Effector memory CD4-positive, alpha-beta T cell (primary cell): ENCODE measurements at regions not wholly inside any gene's neighbourhood (a gene's known extent, or its start where the extent isn't known, plus 50 kb on each side); places are given as distances from the start of the nearest gene placed in this dataset.

Experiments used
- DNase-seq, 3 donors: peaks; one replicate each; pipeline ENCODE4 v3.0.0-alpha.2; 2020
- H3K27ac ChIP-seq: 2 replicates; pipeline ENCODE4 v1.7.0; 2013; ENCODE audit warnings: mild to moderate bottlenecking, low read length, moderate library complexity; ENCODE audit not compliant: insufficient read depth, poor library complexity, severe bottlenecking
- H3K27me3 ChIP-seq: replicated peaks from 2 replicates; pipeline ENCODE4 v1.7.0; 2013; ENCODE audit warnings: mild to moderate bottlenecking, low read length; ENCODE audit not compliant: insufficient read depth, control insufficient read depth, poor library complexity, severe bottlenecking
- H3K36me3 ChIP-seq: 2 replicates; pipeline ENCODE4 v1.7.0; 2013; ENCODE audit warnings: mild to moderate bottlenecking, low read length, moderate library complexity; ENCODE audit not compliant: control insufficient read depth, insufficient read depth
- H3K4me1 ChIP-seq: 2 replicates; pipeline ENCODE4 v1.7.0; 2013; ENCODE audit warnings: low read length, mild to moderate bottlenecking; ENCODE audit not compliant: control insufficient read depth, insufficient read depth, poor library complexity, severe bottlenecking
- H3K4me3 ChIP-seq: 2 replicates; pipeline ENCODE4 v1.7.0; 2013; ENCODE audit warnings: low read length, low read depth, mild to moderate bottlenecking; ENCODE audit not compliant: insufficient read depth, poor library complexity, severe bottlenecking
- H3K9me3 ChIP-seq: 2 replicates; pipeline ENCODE4 v1.7.0; 2013; ENCODE audit warnings: mild to moderate bottlenecking, low read length, moderate library complexity; ENCODE audit not compliant: control insufficient read depth

DNA sequence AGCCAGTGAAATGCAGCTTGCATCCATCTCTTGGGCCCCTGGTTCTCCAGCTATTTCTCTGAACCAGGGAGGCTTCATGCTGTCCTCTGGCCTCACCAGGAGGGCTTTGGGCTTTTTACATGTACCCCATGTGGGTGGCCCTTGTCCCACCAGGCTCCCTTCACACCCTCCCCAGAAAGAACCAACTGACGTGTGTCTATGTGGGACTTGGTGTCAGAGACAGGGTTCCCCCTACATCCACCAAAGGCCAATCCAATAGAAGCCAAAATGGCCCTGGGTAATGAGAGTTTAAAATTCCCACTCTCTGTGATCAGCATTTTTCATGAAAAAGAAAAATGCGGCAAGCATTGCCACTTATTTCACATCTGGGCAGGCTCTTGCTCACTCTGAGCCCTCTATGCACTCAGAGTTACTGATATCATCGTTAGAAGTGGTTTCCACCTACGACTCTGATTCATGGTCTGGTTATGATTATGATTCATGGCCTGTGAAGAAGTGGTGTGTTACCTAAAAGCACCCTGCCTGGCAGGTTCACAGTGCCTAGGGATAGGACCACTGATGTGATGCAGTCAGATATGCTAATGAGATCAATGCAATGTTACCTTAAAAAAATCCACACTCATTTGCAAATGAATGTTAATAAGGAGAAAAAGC, 133.5 kb downstream of the BUB3 start:
- Histone ChIP-seq H3K27me3 (no peaks in the 10 kb centered on the region), H3K36me3 (no peaks in the 10 kb centered on the region)
- DNase-seq: no peak

GRCh38 chr10:123289432-123289831, 135.2 kb downstream of the BUB3 start:
- Histone ChIP-seq H3K36me3 (no peaks in the 10 kb centered on the region), H3K9me3 (no peaks in the 10 kb centered on the region), H3K4me3 (no peak overlapping the region), H3K4me1 (no peaks in the 10 kb centered on the region), H3K27ac (no peak overlapping the region), H3K27me3 (no peaks in the 10 kb centered on the region)
- no peak for DNase-seq

More for the DNA sequence above, 133.5 kb downstream of the BUB3 start:
- H3K27ac ChIP-seq: no peak overlapping the region
- H3K9me3 ChIP-seq: no peaks in the 10 kb centered on the region
- H3K4me3 ChIP-seq: no peak overlapping the region
- no peaks in the 10 kb centered on the region for H3K4me1 ChIP-seq

DNA sequence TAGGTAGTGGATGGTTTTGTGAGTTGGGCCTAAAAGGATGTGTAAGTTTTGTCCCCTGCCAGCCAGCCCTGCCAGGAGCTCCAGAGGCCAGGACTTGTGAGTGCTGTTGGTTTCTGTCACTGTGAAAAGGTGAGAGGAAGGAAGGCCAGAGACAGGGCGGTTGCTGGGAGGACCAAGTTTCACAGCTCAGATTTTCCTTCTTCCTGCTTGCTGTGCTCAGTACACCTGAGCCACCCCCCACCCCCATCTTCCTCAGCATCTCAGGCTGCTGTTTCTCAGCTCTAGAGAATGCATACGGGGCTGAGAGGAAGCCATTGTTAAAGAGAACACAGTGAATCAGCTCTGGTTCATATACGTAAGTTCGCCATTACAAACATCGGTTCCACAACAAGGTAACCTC, 139.9 kb downstream of the BUB3 start:
- no peaks in the 10 kb centered on the region for H3K9me3 ChIP-seq
- DNase-seq: no peak
- no peaks in the 10 kb centered on the region for H3K27me3 ChIP-seq
- H3K4me1 ChIP-seq: no peaks in the 10 kb centered on the region
- H3K27ac ChIP-seq: no peak overlapping the region
- H3K36me3 ChIP-seq: no peaks in the 10 kb centered on the region
- no peak overlapping the region for H3K4me3 ChIP-seq

- no peak overlapping the region for H3K27ac ChIP-seq
- H3K4me1 ChIP-seq: no peaks in the 10 kb centered on the region
- no peaks in the 10 kb centered on the region for H3K27me3 ChIP-seq
- no peak for DNase-seq
- H3K4me3 ChIP-seq: no peak overlapping the region
- no peaks in the 10 kb centered on the region for H3K36me3 ChIP-seq
- H3K9me3 ChIP-seq: no peaks in the 10 kb centered on the region
Observed at GRCh38 chr10:123294886-123295285, 140.7 kb downstream of the BUB3 start.

DNA sequence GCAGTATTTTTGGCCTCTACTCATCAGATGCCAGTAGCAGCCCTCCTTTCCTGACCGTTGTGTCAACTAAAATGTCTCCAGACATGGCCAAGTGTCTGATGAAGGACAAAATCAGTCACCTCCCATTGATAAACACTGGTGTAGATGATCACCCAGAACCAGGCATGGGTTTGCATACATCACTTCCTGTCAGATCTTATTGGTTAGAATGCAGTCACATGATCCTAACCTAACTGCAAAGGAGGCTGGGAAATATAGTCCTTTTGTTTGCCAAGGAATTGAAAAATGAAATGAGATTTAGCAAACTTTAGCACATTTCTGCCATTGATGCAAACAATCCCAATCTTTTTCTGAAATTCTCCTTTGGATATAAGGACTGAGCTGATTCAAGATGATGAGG, 141.4 kb downstream of the BUB3 start:
- H3K4me3 ChIP-seq: no peak overlapping the region
- DNase-seq: no peak
- H3K4me1 ChIP-seq: no peaks in the 10 kb centered on the region

DNA sequence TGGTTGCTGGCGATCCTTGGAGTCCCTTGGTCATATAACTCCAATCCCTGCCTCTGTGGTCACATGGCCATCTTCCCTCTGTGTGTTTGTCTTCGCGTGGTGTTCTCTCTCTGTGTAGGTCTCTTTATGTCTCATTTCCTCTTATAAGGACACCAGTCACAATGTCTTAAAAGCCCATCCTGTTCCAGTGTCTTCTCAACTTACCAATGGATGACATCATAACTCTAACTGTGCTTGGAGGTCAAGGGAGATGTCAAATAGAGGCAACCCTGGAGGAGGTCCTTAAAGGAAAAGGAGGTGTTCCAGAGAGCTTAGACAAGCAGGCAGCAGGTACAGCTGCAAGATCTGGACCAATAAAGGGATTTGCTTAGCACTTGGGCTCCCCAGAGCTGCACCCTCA, 143.0 kb downstream of the BUB3 start:
- Histone ChIP-seq H3K36me3 (no peaks in the 10 kb centered on the region), H3K4me1 (no peaks in the 10 kb centered on the region), H3K27ac (no peak overlapping the region), H3K27me3 (no peaks in the 10 kb centered on the region), H3K9me3 (no peaks in the 10 kb centered on the region), H3K4me3 (no peak overlapping the region)
- DNase-seq: no peak

More for the DNA sequence above, 141.4 kb downstream of the BUB3 start:
- H3K9me3 ChIP-seq: no peaks in the 10 kb centered on the region
- H3K27ac ChIP-seq: no peak overlapping the region
- no peaks in the 10 kb centered on the region for H3K27me3 ChIP-seq
- H3K36me3 ChIP-seq: no peaks in the 10 kb centered on the region

GRCh38 chr10:123298583-123298982, 144.4 kb downstream of the BUB3 start:
- Histone ChIP-seq H3K9me3 (no peaks in the 10 kb centered on the region), H3K36me3 (no peaks in the 10 kb centered on the region), H3K4me3 (no peak overlapping the region), H3K27ac (no peak overlapping the region), H3K27me3 (no peaks in the 10 kb centered on the region), H3K4me1 (no peaks in the 10 kb centered on the region)
- DNase-seq: no peak

- no peaks in the 10 kb centered on the region for H3K27me3 ChIP-seq
- no peak overlapping the region for H3K27ac ChIP-seq
- H3K4me1 ChIP-seq: no peaks in the 10 kb centered on the region
- H3K4me3 ChIP-seq: no peak overlapping the region
- H3K9me3 ChIP-seq: no peaks in the 10 kb centered on the region
- H3K36me3 ChIP-seq: no peaks in the 10 kb centered on the region
- no peak for DNase-seq
Observed at GRCh38 chr10:123299598-123299997, 145.4 kb downstream of the BUB3 start.

GRCh38 chr10:123301077-123301857, 147.1 kb downstream of the BUB3 start:
- no peaks in the 10 kb centered on the region for H3K27me3 ChIP-seq
- no peak overlapping the region for H3K27ac ChIP-seq
- H3K9me3 ChIP-seq: no peaks in the 10 kb centered on the region
- H3K36me3 ChIP-seq: no peaks in the 10 kb centered on the region
- no peaks in the 10 kb centered on the region for H3K4me1 ChIP-seq
- H3K4me3 ChIP-seq: no peak overlapping the region
- no peak for DNase-seq

DNA sequence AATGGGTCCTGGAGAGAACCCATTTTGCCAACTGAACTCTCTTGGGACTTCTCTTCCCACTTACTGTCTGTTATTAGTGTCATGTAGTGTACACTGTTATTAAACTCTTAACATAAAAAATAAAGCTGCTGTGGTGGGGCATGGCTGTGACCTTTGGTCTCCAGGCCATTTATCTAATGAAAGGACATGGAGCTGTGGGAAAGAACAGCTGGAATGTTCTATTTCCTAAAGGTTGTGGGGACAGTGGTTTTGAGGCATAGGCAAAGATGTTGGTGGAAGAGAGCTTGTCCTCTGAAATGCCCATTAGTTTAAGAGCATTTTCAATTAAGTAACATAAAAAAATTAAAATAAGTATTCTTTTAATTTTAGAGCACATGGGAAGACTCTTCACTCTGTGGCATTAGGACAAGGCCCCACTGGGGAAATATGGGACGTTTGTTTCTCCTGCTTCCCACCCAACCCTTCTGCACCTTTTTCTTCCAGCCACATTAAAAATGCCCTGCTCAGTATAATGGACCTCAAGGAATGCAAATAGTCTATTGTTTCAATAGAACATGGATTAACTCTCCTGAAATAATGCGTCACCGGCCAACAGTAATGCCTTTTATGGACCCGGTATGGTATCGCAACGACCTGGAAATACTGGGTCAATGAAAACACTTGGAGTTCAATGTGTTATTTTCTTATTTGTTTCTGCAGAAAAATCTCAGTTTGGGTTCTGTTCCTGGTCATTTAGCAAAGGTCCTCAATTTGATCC, 149.6 kb downstream of the BUB3 start:
- no peaks in the 10 kb centered on the region for H3K9me3 ChIP-seq
- H3K4me3 ChIP-seq: no peak overlapping the region
- H3K27ac ChIP-seq: no peak overlapping the region
- H3K27me3 ChIP-seq: no peaks in the 10 kb centered on the region
- no peak for DNase-seq
- no peaks in the 10 kb centered on the region for H3K4me1 ChIP-seq
- no peaks in the 10 kb centered on the region for H3K36me3 ChIP-seq
